ENCODE measurements at regions not wholly inside any gene's neighbourhood (a gene's known extent, or its start where the extent isn't known, plus 50 kb on each side); places are given as distances from the start of the nearest gene placed in this dataset.

DNA sequence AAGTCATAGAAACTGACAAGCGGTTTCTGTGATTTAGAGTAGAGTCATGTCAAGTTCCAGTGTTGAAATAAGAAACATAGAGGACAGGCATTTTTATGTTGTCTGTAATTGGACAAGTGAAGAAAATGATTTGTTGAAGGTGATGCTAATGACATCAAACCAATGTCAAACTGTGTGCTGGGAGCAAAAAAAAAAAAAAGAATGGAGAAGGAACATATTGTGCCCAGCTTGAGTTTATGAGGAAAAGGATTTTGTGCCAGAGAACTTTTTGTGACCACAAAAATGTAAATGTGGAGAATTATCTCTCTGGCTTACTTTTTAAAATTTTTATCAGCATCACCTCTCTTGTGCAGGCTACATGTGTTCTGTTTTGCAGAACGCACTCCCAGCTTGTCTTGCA lies 495.7 kb downstream of the RAPGEF2 start:
- DNase-seq (ENCODE audit: low spot score) = no peak
- no peaks in the 10 kb centered on the region for H3K36me3 Mint-ChIP-seq (ENCODE audit: low read depth)
- intact Hi-C loops (cut with micrococcal nuclease) = no loop called here
- no peak overlapping the region for H3K4me3 Mint-ChIP-seq
- no peaks in the 10 kb centered on the region for H3K27me3 Mint-ChIP-seq (ENCODE audit: insufficient read depth)
- H3K4me1 Mint-ChIP-seq (ENCODE audit: low read depth) = no peaks in the 10 kb centered on the region
- no peak overlapping the region for H3K27ac Mint-ChIP-seq
- no peaks in the 10 kb centered on the region for H3K9me3 Mint-ChIP-seq

DNA sequence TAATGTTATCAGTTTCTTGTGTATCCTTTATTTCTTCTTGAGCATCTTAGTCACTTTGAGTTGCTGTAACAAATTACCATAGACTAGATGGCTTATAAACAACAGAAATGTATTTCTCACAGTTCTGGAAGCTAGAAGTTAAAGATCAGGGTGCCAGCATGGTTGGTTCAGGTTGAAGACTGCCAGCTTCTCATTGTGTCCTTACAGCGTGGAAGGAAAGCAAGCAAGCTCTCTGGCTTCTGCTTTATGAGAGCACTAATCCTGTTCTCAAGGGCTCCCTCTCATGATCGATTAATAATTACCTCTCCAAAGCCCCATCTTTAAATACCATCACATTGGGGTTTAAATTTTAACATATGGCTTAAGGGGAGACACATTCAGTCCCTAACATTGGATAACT lies 497.2 kb downstream of the RAPGEF2 start:
- no peak overlapping the region for H3K27ac Mint-ChIP-seq
- intact Hi-C loops (cut with micrococcal nuclease) = no loop called here
- DNase-seq (ENCODE audit: low spot score) = no peak
- no peaks in the 10 kb centered on the region for H3K27me3 Mint-ChIP-seq (ENCODE audit: insufficient read depth)
- H3K36me3 Mint-ChIP-seq (ENCODE audit: low read depth) = no peaks in the 10 kb centered on the region
- no peaks in the 10 kb centered on the region for H3K9me3 Mint-ChIP-seq
- no peak overlapping the region for H3K4me3 Mint-ChIP-seq
- no peaks in the 10 kb centered on the region for H3K4me1 Mint-ChIP-seq (ENCODE audit: low read depth)

DNA sequence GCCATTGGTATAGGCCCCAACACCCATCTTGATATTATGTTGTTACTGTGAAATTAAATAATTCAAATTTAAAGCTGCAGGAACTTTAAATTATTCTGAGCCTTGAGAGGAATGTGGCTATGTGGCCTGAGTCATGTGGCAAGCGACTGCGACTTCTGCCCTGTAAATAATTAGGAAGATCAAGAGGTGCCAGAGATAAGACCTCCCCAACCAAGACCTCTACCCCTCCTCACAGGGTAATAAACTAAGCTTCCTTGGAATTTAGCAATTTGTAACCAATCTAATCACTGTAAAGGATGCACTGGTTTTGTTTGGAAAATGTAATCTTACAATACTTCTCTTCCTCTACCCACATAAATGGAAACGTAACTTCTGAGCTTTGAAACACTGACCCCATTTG lies 501.9 kb downstream of the RAPGEF2 start:
- intact Hi-C loops (cut with micrococcal nuclease) = no loop called here
- DNase-seq (ENCODE audit: low spot score) = no peak
- Mint-ChIP-seq H3K4me1 (ENCODE audit: low read depth) (no peaks in the 10 kb centered on the region), H3K27me3 (ENCODE audit: insufficient read depth) (no peaks in the 10 kb centered on the region), H3K36me3 (ENCODE audit: low read depth) (no peaks in the 10 kb centered on the region), H3K9me3 (no peaks in the 10 kb centered on the region), H3K4me3 (no peak overlapping the region), H3K27ac (no peak overlapping the region)

DNA sequence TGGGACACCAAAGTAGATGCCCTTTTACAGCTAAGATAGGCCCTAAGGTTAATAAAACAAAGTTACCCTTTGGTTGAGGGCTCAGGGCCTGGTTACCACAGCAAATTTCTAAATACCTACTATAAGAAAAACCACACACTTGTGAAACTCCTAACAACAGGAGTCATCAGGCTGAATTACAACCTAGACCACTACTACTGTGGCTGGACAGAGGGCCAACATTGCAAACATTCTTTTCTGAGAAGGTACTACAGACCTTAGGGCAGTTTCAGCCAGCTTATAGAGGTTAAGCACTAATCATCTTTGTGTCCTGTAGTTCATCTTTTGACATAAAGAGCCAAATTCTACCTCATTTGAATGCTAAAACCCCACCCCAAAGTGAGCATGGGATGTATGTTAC lies 504.0 kb downstream of the RAPGEF2 start:
- no peak for DNase-seq (ENCODE audit: low spot score)
- no peaks in the 10 kb centered on the region for H3K27me3 Mint-ChIP-seq (ENCODE audit: insufficient read depth)
- no peaks in the 10 kb centered on the region for H3K4me1 Mint-ChIP-seq (ENCODE audit: low read depth)
- no peaks in the 10 kb centered on the region for H3K36me3 Mint-ChIP-seq (ENCODE audit: low read depth)
- H3K4me3 Mint-ChIP-seq = no peak overlapping the region
- intact Hi-C loops (cut with micrococcal nuclease) = no loop called here
- no peaks in the 10 kb centered on the region for H3K9me3 Mint-ChIP-seq
- no peak overlapping the region for H3K27ac Mint-ChIP-seq

DNA sequence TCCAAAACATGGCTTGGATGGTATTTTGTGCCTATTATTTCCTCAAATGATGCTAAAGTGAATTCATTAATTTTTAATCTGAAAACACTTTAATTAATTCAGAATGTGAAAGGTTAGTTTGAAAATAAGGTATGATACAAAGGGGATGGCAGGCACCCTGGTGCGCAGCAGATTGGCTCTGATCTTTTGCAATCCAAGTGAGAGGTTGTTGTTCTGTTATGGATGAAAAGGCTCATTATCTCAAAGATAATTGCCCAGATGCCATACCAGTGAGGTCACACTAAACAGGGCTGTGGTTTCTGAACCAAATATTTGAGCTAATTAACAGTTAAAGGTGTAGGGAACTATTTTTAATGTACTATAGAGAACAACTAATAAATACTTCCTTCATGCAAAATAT lies 504.9 kb downstream of the RAPGEF2 start:
- no peaks in the 10 kb centered on the region for H3K27me3 Mint-ChIP-seq (ENCODE audit: insufficient read depth)
- peaks cover 3% of the 10 kb centered on the region for H3K9me3 Mint-ChIP-seq
- H3K4me1 Mint-ChIP-seq (ENCODE audit: low read depth) = no peaks in the 10 kb centered on the region
- DNase-seq (ENCODE audit: low spot score) = no peak
- H3K27ac Mint-ChIP-seq = no peak overlapping the region
- H3K36me3 Mint-ChIP-seq (ENCODE audit: low read depth) = no peaks in the 10 kb centered on the region
- no peak overlapping the region for H3K4me3 Mint-ChIP-seq
- intact Hi-C loops (cut with micrococcal nuclease) = no loop called here

DNA sequence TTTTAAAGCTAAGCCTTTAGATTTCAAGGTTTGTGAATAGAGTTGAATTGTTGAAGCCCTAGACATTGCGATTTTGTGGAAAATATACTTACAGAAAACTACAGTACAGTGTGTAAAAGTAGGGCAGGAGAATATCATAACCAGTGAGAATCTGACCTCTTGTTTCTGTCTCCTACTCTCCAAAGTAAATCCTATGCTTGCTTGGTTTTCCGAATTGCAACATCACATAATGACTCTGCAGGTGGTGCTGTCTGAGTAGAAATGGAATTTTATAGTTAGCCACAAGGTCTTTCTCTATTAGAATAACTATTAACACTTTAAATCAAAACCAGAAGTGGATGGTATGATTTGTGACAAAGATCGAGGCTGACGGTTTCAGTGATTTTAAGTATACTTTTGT lies 505.6 kb downstream of the RAPGEF2 start:
- DNase-seq (ENCODE audit: low spot score) = no peak
- H3K9me3 Mint-ChIP-seq = peaks cover 3% of the 10 kb centered on the region
- no peaks in the 10 kb centered on the region for H3K27me3 Mint-ChIP-seq (ENCODE audit: insufficient read depth)
- no peaks in the 10 kb centered on the region for H3K4me1 Mint-ChIP-seq (ENCODE audit: low read depth)
- no peak overlapping the region for H3K4me3 Mint-ChIP-seq
- no peak overlapping the region for H3K27ac Mint-ChIP-seq
- no peaks in the 10 kb centered on the region for H3K36me3 Mint-ChIP-seq (ENCODE audit: low read depth)
- intact Hi-C loops (cut with micrococcal nuclease) = no loop called here

DNA sequence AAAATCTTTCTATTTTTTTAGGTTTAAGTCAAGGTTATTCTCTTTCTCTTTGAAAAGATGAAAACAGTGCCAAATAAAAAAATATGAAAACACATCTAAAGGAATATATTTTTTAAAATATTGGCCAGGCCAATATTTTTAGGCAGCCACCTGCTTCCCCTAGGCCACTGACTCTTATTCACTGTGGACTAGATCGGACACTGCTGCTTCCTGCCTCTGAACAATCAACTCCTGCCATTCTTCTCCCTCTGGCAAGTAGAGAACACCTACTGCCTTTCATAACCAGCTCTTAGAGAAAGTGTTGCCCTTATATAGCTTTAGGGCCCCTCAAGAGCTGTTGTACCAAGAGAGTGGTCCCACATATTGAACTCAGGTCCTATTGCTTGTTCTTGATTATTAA lies 529.2 kb downstream of the RAPGEF2 start:
- no peaks in the 10 kb centered on the region for H3K9me3 Mint-ChIP-seq
- H3K27ac Mint-ChIP-seq = no peak overlapping the region
- H3K36me3 Mint-ChIP-seq (ENCODE audit: low read depth) = no peaks in the 10 kb centered on the region
- no peaks in the 10 kb centered on the region for H3K27me3 Mint-ChIP-seq (ENCODE audit: insufficient read depth)
- H3K4me1 Mint-ChIP-seq (ENCODE audit: low read depth) = no peaks in the 10 kb centered on the region
- no peak for DNase-seq (ENCODE audit: low spot score)
- H3K4me3 Mint-ChIP-seq = no peak overlapping the region
- intact Hi-C loops (cut with micrococcal nuclease) = no loop called here

DNA sequence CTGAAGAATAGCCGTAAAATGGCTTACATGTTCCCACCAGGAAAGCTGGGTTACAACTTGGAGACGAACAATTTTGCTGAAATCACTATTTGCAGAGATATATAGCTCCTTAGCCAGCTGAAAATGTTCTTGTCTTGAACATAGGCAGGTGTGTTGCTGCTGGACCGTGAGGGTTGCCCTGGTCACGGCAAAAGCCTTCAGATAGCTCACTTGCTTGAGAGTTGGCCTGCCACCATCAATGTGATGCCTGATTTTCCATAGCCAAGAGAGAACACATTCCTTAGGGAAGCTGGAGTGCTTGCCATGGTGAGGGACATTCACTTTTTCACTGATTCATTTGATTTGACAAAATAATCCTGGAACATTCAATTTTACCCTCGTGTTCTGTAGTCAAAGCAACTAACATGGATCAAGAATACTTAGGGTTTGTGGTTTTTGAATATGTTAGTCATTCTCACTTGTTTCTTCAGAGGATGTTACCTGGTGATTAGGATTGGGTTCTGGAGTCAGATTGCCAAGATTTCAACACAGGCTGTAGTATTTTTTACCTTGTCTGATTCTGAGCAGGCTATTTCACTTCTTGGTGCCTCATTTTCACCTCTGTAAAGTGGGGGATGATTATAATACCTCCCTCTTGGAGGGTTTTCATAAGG lies 536.9 kb downstream of the RAPGEF2 start:
- no peaks in the 10 kb centered on the region for H3K27me3 Mint-ChIP-seq (ENCODE audit: insufficient read depth)
- intact Hi-C loops (cut with micrococcal nuclease) = no loop called here
- DNase-seq (ENCODE audit: low spot score) = no peak
- no peaks in the 10 kb centered on the region for H3K4me1 Mint-ChIP-seq (ENCODE audit: low read depth)
- no peaks in the 10 kb centered on the region for H3K36me3 Mint-ChIP-seq (ENCODE audit: low read depth)
- H3K9me3 Mint-ChIP-seq = no peaks in the 10 kb centered on the region
- H3K27ac Mint-ChIP-seq = no peak overlapping the region
- H3K4me3 Mint-ChIP-seq = no peak overlapping the region

DNA sequence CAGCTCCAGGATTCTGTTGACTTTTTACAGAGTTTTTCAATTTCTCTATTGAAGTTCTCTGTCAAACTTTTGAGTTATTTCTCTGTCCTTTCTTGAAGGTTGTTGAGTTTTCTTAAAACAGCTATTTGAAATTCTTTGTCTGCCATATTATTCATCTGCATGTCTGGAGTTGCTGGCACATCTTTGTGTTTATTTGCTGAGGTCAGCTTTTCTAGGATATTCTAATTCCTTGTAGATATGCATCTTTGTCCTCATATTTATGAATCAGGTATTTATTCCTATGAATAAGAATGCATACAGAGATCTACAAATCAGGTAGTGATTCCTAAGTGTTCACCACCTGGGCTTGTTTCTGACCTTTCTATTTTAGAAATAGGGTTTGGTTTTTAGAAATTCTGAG lies 546.4 kb downstream of the RAPGEF2 start:
- intact Hi-C loops (cut with micrococcal nuclease) = no loop called here
- Mint-ChIP-seq H3K9me3 (no peaks in the 10 kb centered on the region), H3K27ac (no peak overlapping the region), H3K4me3 (no peak overlapping the region), H3K36me3 (ENCODE audit: low read depth) (no peaks in the 10 kb centered on the region), H3K4me1 (ENCODE audit: low read depth) (no peaks in the 10 kb centered on the region), H3K27me3 (ENCODE audit: insufficient read depth) (no peaks in the 10 kb centered on the region)
- no peak for DNase-seq (ENCODE audit: low spot score)

DNA sequence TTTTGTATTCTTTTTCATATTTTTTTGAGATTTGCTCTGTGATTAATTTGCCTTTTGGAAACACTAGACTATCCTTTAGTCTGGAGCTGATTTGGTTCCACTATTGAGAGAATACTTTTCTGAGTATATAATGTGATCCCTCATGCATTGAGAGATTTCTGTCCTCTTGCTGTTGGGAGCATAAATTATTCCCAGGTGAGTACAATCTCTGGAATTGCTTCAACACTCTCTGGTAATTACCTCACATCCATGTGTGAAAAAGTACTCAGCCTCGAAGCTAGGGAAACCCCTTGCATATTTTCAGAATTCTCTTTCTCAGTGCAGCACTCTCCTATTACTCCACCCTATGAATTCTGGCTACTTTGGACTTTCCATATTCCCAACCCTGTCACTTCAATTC lies 550.0 kb downstream of the RAPGEF2 start:
- no peaks in the 10 kb centered on the region for H3K9me3 Mint-ChIP-seq
- H3K27ac Mint-ChIP-seq = no peak overlapping the region
- intact Hi-C loops (cut with micrococcal nuclease) = no loop called here
- H3K27me3 Mint-ChIP-seq (ENCODE audit: insufficient read depth) = peaks cover 1% of the 10 kb centered on the region
- no peaks in the 10 kb centered on the region for H3K36me3 Mint-ChIP-seq (ENCODE audit: low read depth)
- no peaks in the 10 kb centered on the region for H3K4me1 Mint-ChIP-seq (ENCODE audit: low read depth)
- no peak overlapping the region for H3K4me3 Mint-ChIP-seq
- no peak for DNase-seq (ENCODE audit: low spot score)

DNA sequence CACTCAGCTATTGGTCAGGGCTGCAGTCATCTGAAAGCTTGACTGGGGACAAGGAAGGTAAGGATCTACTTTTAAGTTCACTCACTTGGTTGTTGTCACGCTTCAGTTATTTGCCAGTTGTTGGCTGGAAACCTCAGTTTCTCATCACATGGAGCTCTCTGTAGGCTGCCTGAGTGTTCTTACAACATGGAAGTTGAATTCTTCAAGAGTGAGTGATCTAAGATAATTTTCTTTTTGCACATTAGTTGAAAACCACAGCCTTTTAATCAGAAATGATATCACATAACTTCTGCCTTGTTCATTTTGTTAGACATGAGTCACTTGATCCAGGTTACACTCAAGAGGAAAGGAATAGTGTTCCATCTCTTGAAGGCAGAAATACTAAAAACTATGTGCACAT lies 552.7 kb downstream of the RAPGEF2 start:
- H3K4me1 Mint-ChIP-seq (ENCODE audit: low read depth) = no peaks in the 10 kb centered on the region
- peaks cover 1% of the 10 kb centered on the region for H3K9me3 Mint-ChIP-seq
- intact Hi-C loops (cut with micrococcal nuclease) = no loop called here
- H3K27me3 Mint-ChIP-seq (ENCODE audit: insufficient read depth) = peaks cover 1% of the 10 kb centered on the region
- no peak overlapping the region for H3K4me3 Mint-ChIP-seq
- no peak for DNase-seq (ENCODE audit: low spot score)
- H3K36me3 Mint-ChIP-seq (ENCODE audit: low read depth) = no peaks in the 10 kb centered on the region
- H3K27ac Mint-ChIP-seq = no peak overlapping the region

DNA sequence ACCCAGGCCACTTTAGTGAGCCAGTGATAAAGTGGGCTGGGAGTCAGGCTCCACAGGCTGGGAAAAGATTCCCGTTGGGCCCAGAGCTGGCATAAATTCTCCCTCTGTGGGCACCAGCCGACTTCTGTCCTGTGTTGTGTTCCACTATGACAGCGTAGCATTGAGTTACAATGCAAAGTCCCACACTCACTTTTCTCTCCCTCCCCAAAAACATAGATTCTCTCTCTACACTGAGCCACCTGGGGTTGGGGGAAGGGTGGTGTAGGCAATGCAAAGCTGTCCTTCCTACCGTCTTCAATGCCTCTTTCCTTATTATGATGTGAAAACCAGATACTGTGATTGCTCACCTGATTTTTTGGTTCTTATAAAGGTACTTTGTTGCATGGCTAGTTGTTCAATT lies 566.2 kb downstream of the RAPGEF2 start:
- no peak overlapping the region for H3K27ac Mint-ChIP-seq
- H3K4me1 Mint-ChIP-seq (ENCODE audit: low read depth) = no peaks in the 10 kb centered on the region
- H3K36me3 Mint-ChIP-seq (ENCODE audit: low read depth) = no peaks in the 10 kb centered on the region
- DNase-seq (ENCODE audit: low spot score) = no peak
- H3K4me3 Mint-ChIP-seq = no peak overlapping the region
- H3K27me3 Mint-ChIP-seq (ENCODE audit: insufficient read depth) = no peaks in the 10 kb centered on the region
- no peaks in the 10 kb centered on the region for H3K9me3 Mint-ChIP-seq
- intact Hi-C loops (cut with micrococcal nuclease) = no loop called here

DNA sequence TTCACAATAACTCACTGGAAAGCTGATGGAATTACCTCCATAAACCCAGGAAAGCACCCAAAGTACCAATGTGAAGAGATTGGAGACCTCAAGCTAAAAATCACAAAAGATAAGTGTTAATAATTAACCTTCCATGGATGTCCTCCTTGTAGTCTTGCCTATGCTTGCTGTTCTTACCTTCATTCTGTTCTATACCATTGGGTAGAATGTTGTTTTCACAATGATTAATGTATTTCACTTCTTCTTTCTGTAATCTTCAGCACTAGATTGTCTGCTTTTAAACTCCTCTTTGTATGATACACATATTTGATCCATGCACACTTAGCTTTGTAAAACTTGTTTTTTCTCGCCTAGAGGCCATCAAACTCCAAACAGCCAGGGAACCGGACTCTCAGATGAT lies 570.3 kb downstream of the RAPGEF2 start:
- Mint-ChIP-seq H3K4me1 (ENCODE audit: low read depth) (no peaks in the 10 kb centered on the region), H3K4me3 (no peak overlapping the region), H3K36me3 (ENCODE audit: low read depth) (no peaks in the 10 kb centered on the region), H3K9me3 (no peaks in the 10 kb centered on the region), H3K27ac (no peak overlapping the region), H3K27me3 (ENCODE audit: insufficient read depth) (no peaks in the 10 kb centered on the region)
- intact Hi-C loops (cut with micrococcal nuclease) = no loop called here
- no peak for DNase-seq (ENCODE audit: low spot score)

DNA sequence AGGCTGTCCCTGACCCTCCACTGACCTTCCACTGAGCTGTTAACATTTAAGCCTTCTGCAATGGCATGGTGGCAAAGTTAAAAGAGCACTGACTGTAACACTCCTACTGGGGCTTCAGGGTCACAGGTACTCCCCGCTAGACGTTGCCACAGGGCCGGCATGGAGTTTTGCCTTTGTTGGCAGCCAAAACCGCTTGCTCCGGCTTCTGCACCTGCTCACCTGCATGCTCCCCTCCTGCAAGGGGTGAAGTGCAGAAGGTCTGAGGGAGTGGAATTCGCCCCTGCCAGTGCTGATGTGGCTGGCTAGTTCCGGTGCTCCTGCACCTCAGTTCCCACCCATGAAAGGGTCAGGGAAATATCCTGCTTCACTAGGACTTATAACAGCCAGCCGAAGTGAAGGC lies 571.4 kb downstream of the RAPGEF2 start:
- Mint-ChIP-seq H3K9me3 (no peaks in the 10 kb centered on the region), H3K27me3 (ENCODE audit: insufficient read depth) (no peaks in the 10 kb centered on the region), H3K36me3 (ENCODE audit: low read depth) (no peaks in the 10 kb centered on the region), H3K4me1 (ENCODE audit: low read depth) (no peaks in the 10 kb centered on the region), H3K27ac (no peak overlapping the region), H3K4me3 (no peak overlapping the region)
- intact Hi-C loops (cut with micrococcal nuclease) = no loop called here
- DNase-seq (ENCODE audit: low spot score) = no peak

Data from activated T-helper 1 cell treated with anti-CD3 and anti-CD28 coated beads, Interleukin-12 subunit alpha, Interleukin-12 subunit beta, Interleukin-2, Interleukin-4 antibody, amounts not matched to agents 30 ng/mL and 10 ng/mL and 1 ng/mL, durations not matched to agents 14 hours and 24 hours and 36 hours (primary cell).